ENCODE measurements at regions not wholly inside any gene's neighbourhood (a gene's known extent, or its start where the extent isn't known, plus 50 kb on each side); places are given as distances from the start of the nearest gene placed in this dataset.

- no peak for DNase-seq
Measured at GRCh38 chr5:31047621-31048020, 145.9 kb upstream of the CDH6 start.

DNA sequence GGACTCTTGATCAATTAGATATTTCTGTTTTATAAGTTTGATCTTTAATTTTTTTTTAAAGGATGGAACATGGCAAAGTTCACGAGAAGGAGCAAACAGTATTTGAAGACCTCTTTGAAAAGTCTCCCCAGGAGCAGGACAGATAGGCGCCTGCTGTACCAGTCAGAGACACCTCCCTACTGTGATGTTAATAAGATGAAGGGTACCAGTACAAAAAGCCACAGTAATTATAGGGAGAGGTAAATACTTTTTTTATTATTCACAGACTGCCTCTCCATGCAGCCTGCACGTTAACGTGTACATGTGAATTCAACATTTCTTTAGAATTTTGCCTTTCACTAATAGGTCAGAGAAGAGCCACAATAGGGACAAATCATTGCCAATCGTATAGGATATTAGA, 146.5 kb upstream of the CDH6 start:
- no peak for DNase-seq

- no peak for DNase-seq
Measured at GRCh38 chr5:31036411-31036810, 157.1 kb upstream of the CDH6 start.

DNA sequence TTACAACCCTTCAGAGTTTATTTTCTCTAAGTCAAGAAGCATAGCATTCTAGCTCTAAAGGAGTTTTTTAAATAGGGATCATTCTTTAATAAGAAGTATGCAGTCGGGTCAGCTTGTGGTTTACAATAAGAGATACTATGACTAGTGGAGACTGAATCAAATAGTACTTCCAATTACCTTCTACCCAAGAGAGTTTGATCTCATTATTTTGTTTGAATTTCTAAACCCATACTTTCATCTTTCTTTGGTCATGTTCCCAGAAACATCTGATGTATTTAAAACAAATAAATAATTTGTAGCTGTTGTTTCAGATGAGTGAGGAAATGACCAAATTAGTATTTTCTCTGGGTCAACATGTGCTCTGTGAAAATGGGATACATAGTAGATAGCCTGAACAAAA, 160.2 kb upstream of the CDH6 start:
- DNase-seq, result no peak

DNA sequence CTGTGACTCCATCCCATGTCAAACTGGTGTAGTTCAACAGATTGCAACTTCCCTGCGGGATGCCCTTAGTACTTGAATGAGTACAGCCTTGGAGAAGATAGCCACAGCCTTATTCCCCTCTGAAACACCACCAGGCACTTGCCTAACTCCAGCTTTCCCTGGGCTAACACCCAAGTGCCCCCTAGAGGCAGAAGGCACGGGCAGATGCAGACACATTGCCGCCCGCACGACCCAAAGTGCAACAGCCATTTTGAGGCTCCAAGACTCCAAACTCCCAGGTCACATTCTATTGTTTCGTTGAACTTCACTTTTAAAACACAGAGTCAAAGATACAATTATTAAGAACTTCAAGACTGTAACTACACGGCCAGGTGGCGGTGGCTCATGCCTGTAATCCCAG, 163.6 kb upstream of the CDH6 start:
- no peak for DNase-seq

DNA sequence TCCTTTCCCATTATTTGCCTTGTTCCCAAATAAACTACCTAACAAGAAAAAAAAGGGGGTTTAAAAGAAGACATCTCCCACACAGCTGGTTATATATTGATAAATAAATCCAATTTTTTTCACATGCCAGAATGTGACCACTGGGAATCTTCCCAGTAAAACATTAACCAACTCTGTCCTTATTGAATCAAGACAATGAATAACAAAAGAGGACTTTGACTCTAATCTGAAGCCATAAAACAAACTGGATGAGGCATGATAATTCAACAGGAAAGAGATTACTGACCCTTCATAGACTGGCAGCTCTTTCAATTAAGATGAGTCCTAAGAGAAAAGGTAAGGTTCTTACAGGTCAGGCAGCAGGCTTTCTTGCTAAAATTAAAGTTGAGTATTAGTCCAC, 165.8 kb upstream of the CDH6 start:
- no peak for DNase-seq

- no peak for DNase-seq
Measured at GRCh38 chr5:31023105-31023504, 170.4 kb upstream of the CDH6 start.

- DNase-seq, result no peak
Measured at GRCh38 chr5:31021181-31021624, 172.3 kb upstream of the CDH6 start.

DNA sequence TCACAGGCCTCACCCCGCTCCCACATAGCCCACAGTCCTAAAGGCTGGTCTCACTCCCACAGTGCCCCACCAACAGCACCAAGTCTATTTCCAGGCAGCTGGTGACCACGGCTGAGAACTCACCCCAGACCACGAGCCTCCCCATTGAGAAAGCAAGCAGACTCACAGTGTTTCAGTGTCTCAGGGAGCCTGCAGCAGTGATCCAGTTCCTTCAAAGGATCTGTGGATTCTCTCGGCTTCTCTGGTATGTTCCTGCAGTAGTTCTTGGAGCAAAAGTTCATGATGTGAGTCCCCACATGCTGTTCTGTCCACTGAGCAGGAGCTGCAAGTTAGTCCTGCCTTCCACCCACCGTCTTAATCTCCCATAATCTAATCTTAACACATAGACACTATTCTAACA, 185.3 kb upstream of the CDH6 start:
- no peak for DNase-seq

DNA sequence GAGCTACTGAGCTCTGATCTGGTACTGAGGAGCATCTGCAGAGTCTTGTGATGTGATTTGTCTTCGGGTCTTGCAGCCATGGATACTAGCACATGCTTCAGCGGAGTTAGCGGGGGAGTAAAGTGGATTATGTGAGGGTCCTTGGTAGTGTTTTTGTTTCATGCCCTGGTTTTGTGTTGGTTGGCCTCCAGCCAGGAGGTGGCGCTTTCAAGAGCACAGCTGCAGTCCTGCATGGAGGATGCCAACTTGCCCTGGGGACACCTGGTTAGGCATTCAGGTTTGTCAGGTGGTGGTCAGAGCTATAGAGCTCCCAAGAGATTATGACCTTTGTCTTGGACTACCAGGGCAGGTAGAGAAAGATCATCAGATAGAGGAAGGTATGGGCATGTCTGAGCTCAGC, 185.8 kb upstream of the CDH6 start:
- no peak for DNase-seq

- no peak for DNase-seq
Measured at GRCh38 chr5:31000287-31000686, 193.2 kb upstream of the CDH6 start.

DNA sequence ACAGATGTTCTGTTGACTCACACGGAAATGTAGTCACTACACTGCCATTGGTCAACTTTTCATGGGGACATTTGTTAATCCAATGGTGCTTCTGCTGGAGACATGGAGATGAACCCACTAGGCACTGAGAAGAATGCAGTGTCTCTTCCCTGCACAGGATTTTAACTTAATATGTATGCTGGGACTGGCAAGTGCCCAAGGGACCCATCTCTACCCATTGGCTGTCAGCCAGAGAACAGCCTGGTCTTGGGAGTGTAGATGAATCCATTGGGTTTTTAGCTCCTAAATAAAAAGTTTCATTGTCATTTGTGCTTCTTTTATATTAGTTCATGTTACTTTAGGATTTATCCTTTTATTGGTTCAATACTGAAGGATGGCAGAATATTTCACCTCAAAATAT, 195.8 kb upstream of the CDH6 start:
- DNase-seq, result no peak

- DNase-seq, result no peak
Measured at GRCh38 chr5:30994902-30995301, 198.6 kb upstream of the CDH6 start.

GRCh38 chr5:30994176-30994575, 199.3 kb upstream of the CDH6 start:
- DNase-seq, result no peak

DNA sequence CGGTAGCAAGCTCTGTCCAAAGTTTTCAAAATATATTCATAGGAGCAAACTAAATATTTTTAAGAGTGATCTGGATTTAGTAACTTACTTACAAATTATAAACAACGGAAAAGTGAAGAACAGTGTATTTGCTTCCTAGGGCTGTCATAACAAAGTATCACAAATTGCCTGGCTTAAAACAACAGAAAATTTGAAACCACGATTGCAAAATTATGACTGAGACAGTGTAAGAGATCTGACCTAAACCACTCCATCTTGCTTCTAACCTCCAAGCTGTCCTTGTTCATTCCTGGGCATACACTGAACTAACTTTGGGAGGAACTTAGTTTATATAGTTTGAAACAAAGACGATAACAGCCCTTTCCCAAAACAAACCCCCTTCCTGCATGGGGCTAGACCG, 202.0 kb upstream of the CDH6 start:
- no peak for DNase-seq

DNA sequence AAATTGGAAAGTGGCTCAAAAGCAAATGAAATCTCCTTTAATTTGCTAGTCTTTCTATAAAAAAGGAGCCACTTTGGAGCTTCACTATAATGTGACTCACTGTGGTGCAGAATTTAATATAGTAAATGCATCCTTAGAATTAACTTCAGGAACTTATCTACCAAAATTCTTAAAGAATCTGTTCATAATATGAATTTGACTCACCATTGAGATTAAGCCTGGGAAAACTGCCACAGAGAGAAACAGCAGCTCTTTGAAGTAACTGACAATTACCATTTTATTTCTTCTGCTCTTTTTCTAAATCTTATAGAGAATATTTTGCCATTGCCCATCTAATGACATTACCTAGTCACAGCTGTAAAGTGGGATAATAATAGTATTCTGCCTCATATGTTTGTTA, 211.9 kb upstream of the CDH6 start:
- no peak for DNase-seq

GRCh38 chr5:30968971-30969370, 224.5 kb upstream of the CDH6 start:
- DNase-seq, result no peak

DNA sequence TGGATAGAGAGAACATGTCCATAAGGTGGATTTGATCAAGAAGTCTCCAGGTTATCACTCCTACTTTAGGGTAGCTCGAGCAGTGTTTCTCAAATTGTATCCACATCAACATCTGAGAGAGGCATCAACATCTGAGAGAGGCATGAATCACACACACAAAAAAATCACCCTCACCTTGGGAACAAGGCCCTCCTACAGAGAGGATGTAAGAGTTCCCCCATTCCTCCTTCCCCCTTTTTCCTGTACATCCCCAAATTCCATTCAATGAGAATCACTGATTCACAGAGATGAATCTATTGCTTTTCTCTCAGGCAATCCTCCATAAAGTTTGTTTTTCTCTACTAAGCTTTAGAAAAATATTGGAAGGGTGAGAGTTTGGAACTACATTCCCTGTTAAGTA, 233.4 kb upstream of the CDH6 start:
- DNase-seq, result no peak

GRCh38 chr5:30959238-30959637, 234.2 kb upstream of the CDH6 start:
- DNase-seq, result no peak

GRCh38 chr5:30957591-30957990, 235.9 kb upstream of the CDH6 start:
- no peak for DNase-seq

DNA sequence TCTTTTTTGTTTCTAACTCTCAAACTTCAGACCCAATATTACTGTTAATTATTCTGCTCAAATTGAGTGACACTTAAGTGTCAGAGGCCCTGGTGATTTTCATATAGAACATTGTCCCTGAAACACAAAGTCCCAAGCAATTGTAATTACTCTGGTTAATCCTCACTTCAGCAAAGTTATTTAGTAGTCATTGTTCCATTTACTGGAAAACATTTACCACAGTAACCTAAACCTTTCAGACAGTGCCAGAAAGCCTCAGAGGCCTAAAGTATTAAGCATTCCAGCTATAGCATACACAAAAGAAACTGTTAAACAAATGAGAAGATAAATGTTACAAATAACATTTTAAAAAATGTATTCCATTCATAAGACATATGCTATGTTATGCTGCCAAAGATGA, 237.2 kb upstream of the CDH6 start:
- DNase-seq, result no peak

- no peak for DNase-seq
Measured at GRCh38 chr5:30937070-30937469, 256.4 kb upstream of the CDH6 start.

DNA sequence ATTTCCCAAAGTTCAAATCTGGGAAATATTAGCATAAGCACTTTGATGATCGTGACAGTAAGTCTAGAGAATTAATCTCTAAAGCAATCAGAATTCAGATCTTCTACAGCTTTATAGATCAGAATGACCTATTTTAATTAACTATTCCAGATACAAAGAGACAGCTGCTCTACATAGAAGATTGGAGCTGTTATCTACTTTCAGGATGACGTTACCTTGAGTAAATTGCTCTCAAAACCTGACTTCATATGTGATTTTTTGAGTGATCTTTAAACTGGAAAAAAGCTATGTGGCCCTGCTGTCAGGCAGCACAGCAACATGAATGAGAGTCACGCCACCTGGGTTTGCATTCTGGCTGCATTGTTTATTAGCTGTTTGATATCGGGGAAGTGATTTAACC, 259.9 kb upstream of the CDH6 start:
- DNase-seq, result no peak

DNA sequence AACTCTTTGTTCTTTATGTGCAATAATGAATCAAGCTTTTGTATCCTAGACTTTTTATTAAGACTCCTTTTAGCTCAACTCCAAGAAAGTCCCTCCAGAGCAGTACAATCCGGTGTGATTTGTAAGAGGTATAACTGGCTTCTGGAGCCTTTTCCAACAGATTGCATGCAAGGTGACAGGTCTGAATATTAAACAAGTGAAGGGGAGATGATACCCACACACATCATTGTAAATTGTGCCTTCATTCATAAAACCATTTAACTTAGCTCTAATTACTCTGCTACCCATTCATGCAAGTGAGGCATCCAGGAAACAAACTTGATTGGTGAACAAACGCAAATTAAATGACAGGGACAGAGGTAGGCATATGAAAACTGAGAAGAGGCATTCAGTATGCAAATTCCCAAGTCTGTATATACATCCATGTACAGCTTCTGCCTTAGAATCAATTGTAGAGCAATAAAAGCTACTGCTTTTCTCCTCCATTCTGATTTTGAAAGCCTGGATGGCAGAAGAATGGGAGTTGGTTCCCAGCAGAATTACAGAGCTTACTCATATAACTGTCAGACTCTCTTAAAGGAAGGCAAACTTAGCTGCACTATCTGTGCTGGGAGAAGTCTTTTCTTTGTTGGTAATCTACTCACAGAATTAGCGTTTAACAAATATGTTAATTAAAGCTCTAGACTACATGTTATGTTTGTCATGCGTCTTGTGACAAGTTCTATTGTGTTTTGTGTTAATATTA, 261.0 kb upstream of the CDH6 start:
- DNase-seq, result no peak

- DNase-seq, result no peak
Measured at GRCh38 chr5:30930736-30931135, 262.8 kb upstream of the CDH6 start.

GRCh38 chr5:30928956-30929355, 264.5 kb upstream of the CDH6 start:
- no peak for DNase-seq

Measured in MV-4-11 (cell line).